HL-60 (cell line): ENCODE measurements at regions not wholly inside any gene's neighbourhood (a gene's known extent, or its start where the extent isn't known, plus 50 kb on each side); places are given as distances from the start of the nearest gene placed in this dataset.
"Not testable (repeated sequence)": the region's sequence is repeated elsewhere in the genome, so short reads cannot be mapped to it uniquely, and the experiment has no call there.

Source experiments
- DNase-seq, 2 experiments: peaks; one replicate each; pipeline ENCODE4 v3.0.0-alpha.2; 2010 to 2020; ENCODE audit warnings: low read depth in 1 of 2, low spot score in 1 of 2
- H3K27ac ChIP-seq: fragments of 250-450 bp; sonication (Bioruptor Pico); replicated peaks from 2 replicates; pipeline ENCODE4 v1.5.1; 2020; ENCODE audit warnings: mild to moderate bottlenecking, moderate library complexity
- H3K27me3 ChIP-seq: fragments of 250-450 bp; sonication (Bioruptor Pico); 2 replicates; pipeline ENCODE4 v1.5.1; 2021; ENCODE audit warnings: mild to moderate bottlenecking, moderate library complexity; ENCODE audit not compliant: insufficient read depth, poor library complexity, severe bottlenecking
- H3K4me3 ChIP-seq: replicated peaks from 2 replicates; pipeline ENCODE4 v1.5.1; 2011; ENCODE audit warnings: mild to moderate bottlenecking, control low read depth, low read length; ENCODE audit not compliant: insufficient read depth
- CTCF ChIP-seq: IDR thresholded peaks from one replicate; pipeline ENCODE4 v1.5.1; 2011; ENCODE audit warnings: low read length, control low read depth, inconsistent platforms; ENCODE audit not compliant: insufficient read depth
- GABPA ChIP-seq: IDR thresholded peaks from 2 replicates; pipeline ENCODE4 v1.6.1; 2012; ENCODE audit warnings: low read depth
- POLR2AphosphoS5 ChIP-seq: IDR thresholded peaks from 2 replicates; pipeline ENCODE4 v1.6.1; 2012; ENCODE audit warnings: low read depth
- REST ChIP-seq: IDR thresholded peaks from 2 replicates; pipeline ENCODE4 v1.6.1; 2012; ENCODE audit warnings: low read depth; ENCODE audit not compliant: insufficient replicate concordance
- SPI1 ChIP-seq: IDR thresholded peaks from 2 replicates; pipeline ENCODE4 v1.6.1; 2012; ENCODE audit warnings: low read depth, mild to moderate bottlenecking, borderline replicate concordance

GRCh38 chr18:79589601-79590091 lies 90.0 kb upstream of the CTDP1 start:
- Histone ChIP-seq H3K4me3 (no peak overlapping the region), H3K27ac (no peak overlapping the region), H3K27me3 (no peaks in the 10 kb centered on the region)
- no peak for DNase-seq
- no peak for TF ChIP-seq REST
- TF ChIP-seq SPI1 = no peak
- no peak for TF ChIP-seq POLR2AphosphoS5
- no peak for TF ChIP-seq CTCF
- TF ChIP-seq GABPA = no peak

- no peak overlapping the region for H3K27ac ChIP-seq
- no peak for DNase-seq
- H3K4me3 ChIP-seq = no peak overlapping the region
- TF ChIP-seq REST = no peak
- no peak for TF ChIP-seq GABPA
- TF ChIP-seq POLR2AphosphoS5 = no peak
- no peak for TF ChIP-seq SPI1
- no peak for TF ChIP-seq CTCF
- H3K27me3 ChIP-seq = no peaks in the 10 kb centered on the region
These were observed 89.2 kb upstream of the CTDP1 start for GRCh38 chr18:79590191-79591031.

GRCh38 chr18:79591032-79591308 lies 88.6 kb upstream of the CTDP1 start:
- H3K27me3 ChIP-seq = no peaks in the 10 kb centered on the region
- no peak for DNase-seq
- no peak overlapping the region for H3K27ac ChIP-seq
- no peak for TF ChIP-seq CTCF
- TF ChIP-seq SPI1 = no peak
- TF ChIP-seq GABPA = no peak
- no peak overlapping the region for H3K4me3 ChIP-seq

- peak in 1 of 2 experiments; percentile 74 for DNase-seq
- H3K27ac ChIP-seq, H3K27me3 ChIP-seq, H3K4me3 ChIP-seq: not testable (repeated sequence)
- peak; percentile 70; the same call in 1 of the 2 replicates for TF ChIP-seq SPI1
These were observed 86.9 kb upstream of the CTDP1 start for GRCh38 chr18:79592684-79593083.
